Aorta (tissue), 5 donors: ENCODE measurements at regions not wholly inside any gene's neighbourhood (a gene's known extent, or its start where the extent isn't known, plus 50 kb on each side); places are given as distances from the start of the nearest gene placed in this dataset.

Experiments used
- ATAC-seq: fragments of 200-7000 bp; cut with Tn5 transposase; one replicate; pipeline ENCODE4 v1.9.1; 2022; ENCODE audit warnings: moderate library complexity; ENCODE audit not compliant: low FRiP score
- DNase-seq, 2 donors: peaks; one replicate each; pipeline ENCODE4 v3.0.0-alpha.2; 2020
- H3K27ac ChIP-seq, 2 donors: one replicate each; pipeline ENCODE4 v1.5.1; 2013; ENCODE audit warnings: low read length in 2 of 2, mild to moderate bottlenecking in 2 of 2, moderate library complexity in 2 of 2, control low read depth in 1 of 2, inconsistent platforms in 1 of 2, low read depth in 1 of 2
- H3K27me3 ChIP-seq, 2 donors: one replicate each; pipeline ENCODE4 v1.6.1; 2013; ENCODE audit warnings: control low read depth in 1 of 2, low read length in 1 of 2, mild to moderate bottlenecking in 1 of 2, moderate library complexity in 1 of 2; ENCODE audit not compliant: insufficient read depth in 2 of 2, control insufficient read depth in 1 of 2
- H3K36me3 ChIP-seq, 2 donors: one replicate each; pipeline ENCODE4 v1.6.1; 2013; ENCODE audit warnings: control low read depth in 1 of 2, low read length in 1 of 2, mild to moderate bottlenecking in 1 of 2; ENCODE audit not compliant: insufficient read depth in 2 of 2, control insufficient read depth in 1 of 2
- H3K4me1 ChIP-seq, 2 donors: one replicate each; pipeline ENCODE4 v1.6.1; 2013; ENCODE audit warnings: low read length in 2 of 2, control low read depth in 1 of 2, mild to moderate bottlenecking in 1 of 2, moderate library complexity in 1 of 2; ENCODE audit not compliant: insufficient read depth in 2 of 2, control insufficient read depth in 1 of 2
- H3K4me3 ChIP-seq, 2 donors: one replicate each; pipeline ENCODE4 v1.5.1; 2013; ENCODE audit warnings: low read length in 2 of 2, control low read depth in 1 of 2, mild to moderate bottlenecking in 1 of 2
- H3K9me3 ChIP-seq: one replicate; pipeline ENCODE4 v1.6.1; 2013; ENCODE audit warnings: mild to moderate bottlenecking, low read length; ENCODE audit not compliant: control insufficient read depth
- WGBS, 2 donors: extraction: QIAGEN DNeasy Blood & Tissue Kit; methylation state at CpG; one replicate each; pipeline ENCODE4 v1.1.7; 2013; 5-methylcytosine and 5-hydroxymethylcytosine counted together
- intact Hi-C, 2 donors: fragments of 100-400 bp; cut with DNase I; formaldehyde crosslinking; loops; one replicate each; pipeline versions ENCODE4 v1.14.2 to v1.15.0; 2022
- donor health status: healthy with polysubstance abuse.
- donor health status: Bipolar disorder and iron deficiency.
- donor health status: DM: no; HTN: no; CAD: no.
- donor health status: DM: no; HTN: no; CAD: no.
- donor health status: DM: yes; HTN: yes; CAD: no.

DNA sequence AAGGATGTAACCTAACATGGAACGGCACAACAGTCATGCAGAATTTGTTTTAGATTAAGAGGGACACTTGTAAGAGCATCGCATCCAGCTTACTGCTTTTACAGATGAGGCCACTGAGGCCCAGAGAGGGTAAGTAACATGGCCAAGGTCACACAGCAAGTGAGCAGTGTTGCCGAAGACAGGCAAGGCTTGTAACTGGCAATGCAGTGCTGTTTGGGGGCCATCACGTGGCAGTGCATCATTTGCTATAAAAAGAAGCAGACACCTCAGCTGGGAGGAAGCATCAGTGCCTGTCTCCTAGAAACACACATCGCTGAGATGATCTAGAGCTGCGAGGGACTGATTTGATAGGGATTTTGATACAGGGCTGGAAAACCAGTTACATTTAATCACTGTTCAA is 108.2 kb upstream of the PROK2 start:
- Histone ChIP-seq H3K9me3 (no peaks in the 10 kb centered on the region), H3K4me1 (no peaks in the 10 kb centered on the region), H3K27me3 (no peaks in the 10 kb centered on the region), H3K27ac (no peak overlapping the region), H3K36me3 (no peaks in the 10 kb centered on the region), H3K4me3 (no peak overlapping the region)
- WGBS, 2 donors: 89% methylated on average over 6 of the region's 6 CpGs
- ATAC-seq (no peak), DNase-seq (no peak)
- intact Hi-C loops: no loop called here

DNA sequence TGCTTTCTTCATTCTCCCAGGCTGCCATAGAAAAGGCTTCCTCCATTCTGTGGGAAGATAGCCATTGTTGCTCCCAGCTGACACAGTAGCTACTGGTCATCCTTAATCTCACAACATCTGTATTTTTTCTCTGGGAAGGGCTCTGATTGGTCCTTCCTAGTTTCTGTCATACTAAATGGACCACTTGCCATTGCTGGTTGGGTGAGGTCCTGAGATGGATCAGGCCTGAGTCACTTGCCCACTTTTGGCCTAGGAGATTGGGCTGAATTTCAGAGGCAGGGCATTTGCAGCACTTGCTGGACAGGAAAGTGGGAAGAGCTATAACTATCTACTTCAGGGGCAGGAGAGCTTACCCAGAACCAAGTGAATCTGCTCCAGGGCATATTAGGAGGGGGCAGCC is 106.5 kb upstream of the PROK2 start:
- Histone ChIP-seq H3K27ac (no peak overlapping the region), H3K27me3 (no peaks in the 10 kb centered on the region), H3K4me3 (no peak overlapping the region), H3K9me3 (no peaks in the 10 kb centered on the region), H3K4me1 (no peaks in the 10 kb centered on the region), H3K36me3 (no peaks in the 10 kb centered on the region)
- intact Hi-C loops: no loop called here
- ATAC-seq: no peak
- DNase-seq: no peak

DNA sequence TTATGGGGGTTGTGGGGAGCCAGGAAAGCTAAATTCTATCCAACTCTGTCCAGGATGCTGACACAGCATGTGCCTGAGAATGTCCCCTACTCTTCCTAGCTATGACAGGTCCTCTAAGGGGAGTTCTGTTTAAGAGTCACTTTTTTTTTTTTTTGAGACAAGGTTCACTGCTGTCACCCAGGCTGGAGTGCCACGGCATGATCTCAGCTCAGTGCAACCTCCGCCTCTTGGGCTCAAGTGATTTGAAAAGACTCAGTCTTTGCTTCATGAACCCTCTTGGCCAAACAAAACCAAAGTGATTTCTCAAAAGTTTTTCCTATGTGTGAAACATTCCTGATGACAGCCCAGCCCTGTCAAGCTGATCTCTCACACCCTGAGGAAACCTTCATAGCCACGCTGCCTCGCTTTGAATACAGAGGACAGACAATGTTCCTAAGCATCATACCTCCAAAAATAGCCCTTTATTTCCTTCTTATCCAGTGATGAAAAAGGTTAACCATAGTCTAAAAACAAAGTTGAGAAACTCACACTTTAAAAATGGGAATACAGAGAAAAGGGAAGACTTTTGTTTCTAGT is 105.5 kb upstream of the PROK2 start:
- Histone ChIP-seq H3K27me3 (no peaks in the 10 kb centered on the region), H3K27ac (no peak overlapping the region), H3K4me3 (no peak overlapping the region), H3K4me1 (no peaks in the 10 kb centered on the region), H3K36me3 (no peaks in the 10 kb centered on the region), H3K9me3 (no peaks in the 10 kb centered on the region)
- WGBS, 2 donors: 12 to 17% methylated on average over 4 of the region's 4 CpGs
- ATAC-seq: no peak
- DNase-seq: no peak
- intact Hi-C loops: no loop called here

DNA sequence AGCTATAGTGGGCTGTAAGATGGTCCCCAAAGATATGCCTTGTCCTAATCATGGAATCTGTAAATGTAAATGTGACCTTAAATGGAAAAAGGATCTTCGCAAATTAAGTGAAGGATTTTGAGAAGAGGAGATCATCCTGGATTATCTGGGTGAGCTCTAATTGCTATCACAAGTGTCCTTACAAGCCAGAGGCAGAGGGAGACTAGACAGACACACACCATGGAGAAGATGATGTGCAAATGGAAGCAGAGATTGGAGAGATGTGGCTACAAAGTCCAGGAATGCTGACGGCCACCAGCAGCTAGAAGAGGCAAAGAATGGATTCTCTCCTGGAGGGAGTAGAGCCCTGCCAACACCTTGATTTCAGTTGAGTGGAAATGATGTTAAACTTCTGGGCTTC is 102.3 kb upstream of the PROK2 start:
- no peak overlapping the region for H3K27ac ChIP-seq
- H3K4me1 ChIP-seq: no peaks in the 10 kb centered on the region
- 97 to 98% methylated on average over 2 of the region's 2 CpGs for WGBS, 2 donors
- intact Hi-C loops: no loop called here
- DNase-seq (no peak), ATAC-seq (no peak)
- no peaks in the 10 kb centered on the region for H3K27me3 ChIP-seq
- no peak overlapping the region for H3K4me3 ChIP-seq
- H3K9me3 ChIP-seq: no peaks in the 10 kb centered on the region
- H3K36me3 ChIP-seq: no peaks in the 10 kb centered on the region

DNA sequence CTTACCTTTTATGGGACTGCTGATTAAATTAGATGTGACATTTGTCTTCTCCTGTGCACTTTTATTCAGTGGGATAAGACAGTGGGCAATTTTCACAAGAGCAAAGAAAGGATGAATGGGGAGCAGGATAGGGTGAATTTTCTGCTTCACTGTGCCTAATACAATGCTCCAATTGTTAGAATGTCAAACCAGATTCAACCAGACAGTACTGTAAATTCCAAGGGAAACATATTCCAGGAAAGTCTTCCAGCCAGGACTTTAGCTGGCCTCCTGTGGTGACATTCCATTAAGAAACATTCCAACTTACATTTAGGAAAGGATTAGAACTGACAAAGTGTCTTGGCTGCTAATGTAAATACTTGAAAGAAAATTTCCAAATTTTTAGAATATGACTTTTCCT is 100.1 kb upstream of the PROK2 start:
- Histone ChIP-seq H3K9me3 (no peaks in the 10 kb centered on the region), H3K27me3 (no peaks in the 10 kb centered on the region), H3K4me3 (no peak overlapping the region), H3K27ac (no peak overlapping the region), H3K36me3 (no peaks in the 10 kb centered on the region), H3K4me1 (no peaks in the 10 kb centered on the region)
- DNase-seq: no peak
- ATAC-seq: no peak
- intact Hi-C loops: no loop called here

DNA sequence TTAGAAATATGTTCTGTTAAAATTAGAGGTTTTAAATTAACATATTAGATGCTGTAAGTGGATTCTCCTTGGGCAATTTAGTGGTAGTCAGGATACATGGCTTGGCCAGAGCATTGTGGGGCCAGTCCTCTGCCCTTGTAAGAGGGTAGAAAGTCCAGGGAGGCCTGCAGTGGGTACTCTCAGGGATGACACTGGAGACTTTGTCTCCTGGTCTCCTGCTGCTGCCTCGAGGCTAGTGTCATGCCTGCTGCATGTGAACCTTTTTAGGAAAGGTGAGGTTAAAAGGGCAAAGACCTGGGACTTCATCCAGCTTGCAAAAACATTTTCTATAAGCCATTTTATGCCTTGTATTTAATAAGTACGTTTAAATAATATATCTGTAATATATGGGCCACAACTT is 96.8 kb upstream of the PROK2 start:
- 87 to 88% methylated on average over 2 of the region's 2 CpGs for WGBS, 2 donors
- no peaks in the 10 kb centered on the region for H3K36me3 ChIP-seq
- DNase-seq (no peak), ATAC-seq (no peak)
- H3K9me3 ChIP-seq: no peaks in the 10 kb centered on the region
- no peak overlapping the region for H3K4me3 ChIP-seq
- no peaks in the 10 kb centered on the region for H3K4me1 ChIP-seq
- intact Hi-C loops: no loop called here
- no peak overlapping the region for H3K27ac ChIP-seq
- H3K27me3 ChIP-seq: no peaks in the 10 kb centered on the region

DNA sequence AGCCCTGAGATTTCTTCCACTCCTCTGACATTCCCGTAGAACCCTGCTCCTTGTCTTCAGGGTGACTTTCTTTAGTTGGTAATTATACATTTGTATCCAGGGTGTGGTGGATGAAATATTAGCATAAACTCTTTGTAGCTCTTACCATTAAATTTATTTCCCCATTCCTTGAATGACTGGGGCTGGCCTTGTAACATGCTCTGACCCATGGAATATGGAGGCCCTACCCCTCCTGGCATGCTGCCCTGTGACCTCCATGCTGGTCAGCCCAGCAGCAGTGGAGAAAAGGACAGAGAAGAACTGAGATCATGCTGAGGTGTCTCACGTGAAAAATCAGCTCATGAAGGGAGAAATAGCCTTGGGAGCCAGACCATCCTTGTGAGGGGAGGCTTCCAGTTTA is 96.1 kb upstream of the PROK2 start:
- no peaks in the 10 kb centered on the region for H3K27me3 ChIP-seq
- H3K27ac ChIP-seq: no peak overlapping the region
- H3K9me3 ChIP-seq: no peaks in the 10 kb centered on the region
- H3K36me3 ChIP-seq: no peaks in the 10 kb centered on the region
- H3K4me1 ChIP-seq: no peaks in the 10 kb centered on the region
- ATAC-seq: no peak
- no peak for DNase-seq
- intact Hi-C loops: no loop called here
- 89 to 96% methylated on average over 2 of the region's 2 CpGs for WGBS, 2 donors
- no peak overlapping the region for H3K4me3 ChIP-seq

DNA sequence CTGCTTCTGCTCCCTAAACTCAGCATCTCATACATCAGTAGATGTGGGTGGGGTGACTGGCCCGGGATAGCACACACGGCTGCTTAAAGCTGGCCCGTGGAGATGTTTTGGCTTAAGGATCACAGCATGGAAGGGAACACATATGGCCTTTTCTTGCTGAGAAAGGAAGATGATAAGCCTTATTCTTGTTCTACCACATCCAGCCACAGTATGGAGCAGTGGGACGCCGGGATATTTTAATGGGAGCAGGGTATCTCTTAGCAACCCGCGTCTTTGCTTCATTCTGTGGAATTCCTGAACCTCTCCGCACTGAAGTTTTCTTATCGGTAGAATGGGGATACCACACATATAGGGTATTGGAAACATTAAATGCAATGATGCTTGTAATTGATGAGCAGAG is 94.1 kb upstream of the PROK2 start:
- intact Hi-C loops: loop anchor here (5.0 kb wide), 2 partner anchors 943 to 1203 kb away; no protein-coding TSS in a partner anchor
- 86 to 88% methylated on average over 9 of the region's 9 CpGs for WGBS, 2 donors
- no peak for ATAC-seq

DNA sequence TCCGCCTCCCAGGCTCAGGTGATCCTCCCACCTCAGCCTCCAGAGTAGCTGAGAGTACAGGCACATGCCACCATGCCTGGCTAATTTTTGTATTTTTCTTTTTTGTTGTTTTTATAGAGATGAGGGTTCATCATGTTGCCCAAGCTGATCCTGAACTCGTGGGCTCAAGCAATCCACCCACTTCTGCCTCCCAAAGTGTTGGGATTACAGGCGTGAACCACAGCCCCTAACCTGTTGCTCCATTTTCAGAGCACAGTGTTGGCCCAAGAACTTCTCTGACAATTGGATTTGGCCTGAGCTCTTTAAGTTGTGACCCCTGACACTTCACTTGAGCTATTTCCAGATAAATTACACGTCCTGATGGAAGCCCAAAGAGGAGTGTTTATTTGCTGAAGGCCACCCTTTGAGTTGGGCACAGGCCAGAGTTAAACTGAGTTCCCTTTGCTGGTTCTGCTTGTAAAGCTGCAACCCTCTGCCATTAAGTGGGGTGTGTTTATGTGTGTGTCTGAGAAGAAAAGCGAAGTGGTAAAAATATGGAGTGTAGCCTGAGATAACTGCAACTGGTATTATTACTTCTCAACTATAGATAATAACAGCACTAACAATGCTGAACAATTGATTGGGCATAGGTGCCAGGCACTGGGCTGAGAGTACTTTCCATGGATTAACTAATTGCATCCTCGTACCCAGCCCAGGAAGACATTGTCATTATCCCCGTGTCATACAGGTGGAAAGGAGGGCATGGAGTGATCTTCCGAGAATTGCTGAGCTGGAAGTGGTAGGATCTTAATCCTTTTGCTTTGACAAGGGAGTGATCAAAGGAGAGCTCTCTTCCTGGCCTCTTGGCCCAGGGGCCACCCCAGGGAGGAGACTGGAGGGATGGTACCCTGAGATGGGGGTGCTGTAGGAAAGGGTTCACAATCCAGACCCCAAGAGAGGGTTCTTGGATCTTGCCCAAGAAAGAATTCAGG is 91.5 kb upstream of the PROK2 start:
- no peak for ATAC-seq
- Histone ChIP-seq H3K27me3 (no peaks in the 10 kb centered on the region), H3K4me1 (no peaks in the 10 kb centered on the region), H3K9me3 (no peaks in the 10 kb centered on the region), H3K36me3 (no peaks in the 10 kb centered on the region), H3K27ac (no peak overlapping the region), H3K4me3 (no peak overlapping the region)
- intact Hi-C loops: loop anchor here (2.0 to 5.0 kb wide), 3 partner anchors 946 to 1206 kb away; no protein-coding TSS in a partner anchor
- 71 to 73% methylated on average over 8 of the region's 8 CpGs for WGBS, 2 donors
- DNase-seq: no peak

More for the DNA sequence above, 94.1 kb upstream of the PROK2 start:
- H3K27me3 ChIP-seq: no peaks in the 10 kb centered on the region
- H3K4me1 ChIP-seq: no peaks in the 10 kb centered on the region
- DNase-seq: no peak
- H3K36me3 ChIP-seq: no peaks in the 10 kb centered on the region
- no peaks in the 10 kb centered on the region for H3K9me3 ChIP-seq
- H3K27ac ChIP-seq: no peak overlapping the region
- H3K4me3 ChIP-seq: no peak overlapping the region
